NB4 (cell line): ENCODE measurements at regions not wholly inside any gene's neighbourhood (a gene's known extent, or its start where the extent isn't known, plus 50 kb on each side); places are given as distances from the start of the nearest gene placed in this dataset.
"Not testable (repeated sequence)": the region's sequence is repeated elsewhere in the genome, so short reads cannot be mapped to it uniquely, and the experiment has no call there.

ENCODE experiments used
- DNase-seq: peaks from one replicate; pipeline ENCODE4 v3.0.0; 2010; ENCODE audit warnings: low read depth
- H3K4me3 ChIP-seq: one replicate; pipeline ENCODE4 v1.5.1; 2011; ENCODE audit warnings: mild to moderate bottlenecking, low read depth, low read length, moderate library complexity
- MYC ChIP-seq: IDR thresholded peaks from 2 replicates; pipeline ENCODE4 v1.6.1; 2011; ENCODE audit warnings: low read depth, low read length
- TF ChIP-seq, protein P1 (sequence below): IDR thresholded peaks from one replicate; pipeline ENCODE4 v1.5.1; 2012; ENCODE audit warnings: low read depth, low read length
- TF ChIP-seq, protein P2 (sequence below): IDR thresholded peaks from 2 replicates; pipeline ENCODE4 v1.6.1; 2011; ENCODE audit warnings: low read depth, low read length

DNA sequence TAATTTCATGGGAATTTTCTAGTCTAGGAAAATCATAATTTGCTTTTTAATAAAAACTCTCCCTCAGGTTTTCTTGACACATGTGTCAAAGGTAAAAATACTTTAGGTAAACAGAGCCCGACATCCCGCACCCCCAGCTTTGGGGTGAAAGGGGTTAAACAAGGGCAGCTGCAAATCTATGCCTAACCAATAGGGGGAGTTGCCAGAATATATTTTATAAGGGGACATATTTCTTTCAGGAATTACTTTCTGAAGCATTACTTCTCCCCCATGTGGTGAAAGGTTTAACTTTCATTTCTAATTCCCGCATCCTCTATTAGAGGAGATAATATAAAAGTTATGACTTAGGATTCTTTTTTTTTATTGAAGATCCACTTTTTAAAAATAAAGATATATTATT lies 53.9 kb upstream of the HEPH start:
- peak; percentile 55 for DNase-seq
- no peak overlapping the region for H3K4me3 ChIP-seq
- TF ChIP-seq, protein P1, sequence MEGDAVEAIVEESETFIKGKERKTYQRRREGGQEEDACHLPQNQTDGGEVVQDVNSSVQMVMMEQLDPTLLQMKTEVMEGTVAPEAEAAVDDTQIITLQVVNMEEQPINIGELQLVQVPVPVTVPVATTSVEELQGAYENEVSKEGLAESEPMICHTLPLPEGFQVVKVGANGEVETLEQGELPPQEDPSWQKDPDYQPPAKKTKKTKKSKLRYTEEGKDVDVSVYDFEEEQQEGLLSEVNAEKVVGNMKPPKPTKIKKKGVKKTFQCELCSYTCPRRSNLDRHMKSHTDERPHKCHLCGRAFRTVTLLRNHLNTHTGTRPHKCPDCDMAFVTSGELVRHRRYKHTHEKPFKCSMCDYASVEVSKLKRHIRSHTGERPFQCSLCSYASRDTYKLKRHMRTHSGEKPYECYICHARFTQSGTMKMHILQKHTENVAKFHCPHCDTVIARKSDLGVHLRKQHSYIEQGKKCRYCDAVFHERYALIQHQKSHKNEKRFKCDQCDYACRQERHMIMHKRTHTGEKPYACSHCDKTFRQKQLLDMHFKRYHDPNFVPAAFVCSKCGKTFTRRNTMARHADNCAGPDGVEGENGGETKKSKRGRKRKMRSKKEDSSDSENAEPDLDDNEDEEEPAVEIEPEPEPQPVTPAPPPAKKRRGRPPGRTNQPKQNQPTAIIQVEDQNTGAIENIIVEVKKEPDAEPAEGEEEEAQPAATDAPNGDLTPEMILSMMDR: peak; percentile 36
- TF ChIP-seq, protein P2, sequence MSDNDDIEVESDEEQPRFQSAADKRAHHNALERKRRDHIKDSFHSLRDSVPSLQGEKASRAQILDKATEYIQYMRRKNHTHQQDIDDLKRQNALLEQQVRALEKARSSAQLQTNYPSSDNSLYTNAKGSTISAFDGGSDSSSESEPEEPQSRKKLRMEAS: no peak

DNA sequence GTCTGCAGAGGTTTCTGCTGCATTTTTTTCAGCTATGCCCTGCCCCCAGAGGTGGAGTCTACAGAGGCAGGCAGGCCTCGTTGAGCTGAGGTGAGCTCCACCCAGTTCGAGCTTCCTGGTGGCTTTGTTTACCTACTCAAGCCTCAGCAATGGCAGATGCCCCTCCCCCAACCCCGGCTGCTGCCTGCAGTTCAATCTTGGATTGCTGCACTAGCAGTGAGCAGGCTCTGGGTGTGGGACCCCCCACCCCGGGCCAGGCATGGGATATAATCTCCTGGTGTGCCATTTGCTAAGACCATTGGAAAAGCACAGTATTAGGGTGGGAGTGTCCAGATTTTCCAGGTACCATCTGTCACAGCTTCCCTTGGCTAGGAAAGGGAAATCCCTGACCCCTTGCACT lies 56.2 kb upstream of the HEPH start:
- not testable (repeated sequence) for H3K4me3 ChIP-seq, DNase-seq

DNA sequence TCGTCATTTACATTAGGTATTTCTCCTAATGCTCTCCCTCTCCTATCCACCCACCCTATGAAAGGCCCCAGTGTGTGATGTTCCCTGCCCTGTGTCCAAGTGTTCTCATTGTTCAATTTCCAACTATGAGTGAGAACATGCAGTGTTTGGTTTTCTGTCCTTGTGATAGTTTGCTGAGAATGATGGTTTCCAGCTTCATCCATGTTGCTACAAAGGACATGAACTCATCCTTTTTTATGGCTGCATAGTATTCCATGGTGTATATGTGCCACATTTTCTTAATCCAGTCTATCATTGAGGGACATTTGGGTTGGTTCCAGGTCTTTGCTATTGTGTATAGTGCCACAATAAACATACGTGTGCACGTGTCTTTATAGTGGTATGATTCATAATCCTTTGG lies 61.6 kb upstream of the HEPH start:
- not testable (repeated sequence) for DNase-seq, H3K4me3 ChIP-seq

DNA sequence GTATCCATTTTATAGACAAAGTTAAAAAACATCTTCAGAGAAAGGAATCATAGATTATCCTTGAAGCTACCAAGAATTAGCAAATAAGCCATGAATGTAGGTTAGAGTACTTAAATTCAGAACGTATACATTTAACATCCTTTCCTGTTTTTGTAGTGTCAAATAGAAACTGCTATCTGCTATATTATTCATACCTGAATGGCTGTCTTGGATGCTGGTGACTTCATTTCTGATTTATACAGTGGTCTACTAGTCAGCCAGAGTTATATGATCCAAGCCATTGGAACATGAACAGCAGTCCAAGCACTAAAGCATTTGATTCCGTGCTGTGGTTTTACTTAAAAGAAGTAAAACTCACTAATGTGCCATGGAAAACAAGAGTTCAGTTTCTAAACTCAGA lies 58.3 kb upstream of the VSIG4 start:
- TF ChIP-seq, protein P2: no peak
- no peak for TF ChIP-seq MYC
- H3K4me3 ChIP-seq: no peak overlapping the region
- DNase-seq: no peak

DNA sequence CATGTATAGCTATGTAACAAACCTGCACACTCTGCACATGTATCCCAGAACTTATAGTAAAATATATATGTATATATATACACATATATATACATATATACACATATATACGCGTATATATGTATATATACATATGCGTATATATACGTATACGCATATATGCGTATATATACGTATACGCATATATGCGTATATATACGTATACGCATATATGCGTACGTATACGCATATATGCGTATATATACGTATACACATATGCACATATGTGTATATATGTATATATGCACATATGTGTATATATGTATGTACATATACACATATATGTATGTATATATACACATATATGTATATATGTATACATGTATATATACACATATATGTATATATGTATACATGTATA lies 57.1 kb upstream of the VSIG4 start:
- DNase-seq, H3K4me3 ChIP-seq: not testable (repeated sequence)

DNA sequence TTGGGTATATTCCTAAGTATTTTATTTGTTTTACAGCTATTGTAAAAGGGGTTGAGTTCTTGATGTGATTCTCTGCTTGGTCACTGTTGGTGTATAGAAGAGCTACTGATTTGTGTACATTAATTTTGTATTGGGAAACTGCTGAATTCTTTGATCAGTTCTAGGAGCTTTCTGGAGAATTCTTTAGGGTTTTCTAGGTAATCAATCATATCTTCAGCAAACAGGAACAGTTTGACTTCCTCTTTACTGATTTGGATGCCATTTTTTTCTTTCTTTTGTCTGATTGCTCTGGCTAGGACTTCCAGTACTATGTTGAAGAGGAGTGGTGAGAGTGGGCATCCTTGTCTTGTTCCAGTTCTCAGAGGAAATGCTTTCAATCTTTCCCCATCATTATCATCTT lies 50.1 kb upstream of the VSIG4 start:
- not testable (repeated sequence) for DNase-seq, H3K4me3 ChIP-seq
